8988T (cell line): ENCODE measurements at regions not wholly inside any gene's neighbourhood (a gene's known extent, or its start where the extent isn't known, plus 50 kb on each side); places are given as distances from the start of the nearest gene placed in this dataset.

Experiments used
- DNase-seq: peaks from one replicate; pipeline ENCODE4 v3.0.0; 2011

GRCh38 chr1:56180520-56181190, 398.7 kb downstream of the PLPP3 start:
- DNase-seq: no peak

- DNase-seq: no peak
These were observed 399.8 kb downstream of the PLPP3 start for GRCh38 chr1:56179543-56179942.

- DNase-seq: no peak
These were observed 404.2 kb downstream of the PLPP3 start for GRCh38 chr1:56175211-56175610.

- DNase-seq: no peak
These were observed 405.0 kb downstream of the PLPP3 start for GRCh38 chr1:56174176-56174885.

- no peak for DNase-seq
These were observed 405.6 kb downstream of the PLPP3 start for GRCh38 chr1:56173736-56174135.

- no peak for DNase-seq
These were observed 407.7 kb downstream of the PLPP3 start for GRCh38 chr1:56171670-56172069.

- DNase-seq: no peak
These were observed 408.5 kb downstream of the PLPP3 start for GRCh38 chr1:56170784-56171320.

GRCh38 chr1:56169856-56170255, 409.5 kb downstream of the PLPP3 start:
- no peak for DNase-seq

GRCh38 chr1:56168176-56168575, 411.2 kb downstream of the PLPP3 start:
- no peak for DNase-seq

GRCh38 chr1:56167596-56167995, 411.8 kb downstream of the PLPP3 start:
- no peak for DNase-seq

GRCh38 chr1:56160773-56161315, 418.5 kb downstream of the PLPP3 start:
- no peak for DNase-seq

GRCh38 chr1:56156971-56157876, 422.1 kb downstream of the PLPP3 start:
- no peak for DNase-seq

- no peak for DNase-seq
These were observed 426.1 kb downstream of the PLPP3 start for GRCh38 chr1:56153276-56153675.

GRCh38 chr1:56152635-56153034, 426.7 kb downstream of the PLPP3 start:
- DNase-seq: no peak

- no peak for DNase-seq
These were observed 428.0 kb downstream of the PLPP3 start for GRCh38 chr1:56151402-56151801.

- no peak for DNase-seq
These were observed 428.7 kb downstream of the PLPP3 start for GRCh38 chr1:56150441-56151215.

GRCh38 chr1:56149761-56150160, 429.6 kb downstream of the PLPP3 start:
- DNase-seq: no peak

- DNase-seq: no peak
These were observed 430.8 kb downstream of the PLPP3 start for GRCh38 chr1:56148326-56149193.

GRCh38 chr1:56147459-56147858, 431.9 kb downstream of the PLPP3 start:
- no peak for DNase-seq

- no peak for DNase-seq
These were observed 432.3 kb downstream of the PLPP3 start for GRCh38 chr1:56147034-56147433.

- DNase-seq: no peak
These were observed 432.9 kb downstream of the PLPP3 start for GRCh38 chr1:56146449-56146848.
